AG10803 (cell line): ENCODE measurements at regions not wholly inside any gene's neighbourhood (a gene's known extent, or its start where the extent isn't known, plus 50 kb on each side); places are given as distances from the start of the nearest gene placed in this dataset.

ENCODE experiments used
- DNase-seq: peaks from one replicate; pipeline ENCODE4 v3.0.0; 2010; ENCODE audit warnings: low read depth
- H3K4me3 ChIP-seq: 2 replicates; pipeline ENCODE4 v1.5.1; 2011; ENCODE audit warnings: mild to moderate bottlenecking, low read length, control low read depth
- TF ChIP-seq, protein P1 (sequence below): conservative IDR thresholded peaks from 2 replicates; pipeline ENCODE4 v1.5.1; 2011; ENCODE audit warnings: mild to moderate bottlenecking, low read length, control low read depth, inconsistent platforms

DNA sequence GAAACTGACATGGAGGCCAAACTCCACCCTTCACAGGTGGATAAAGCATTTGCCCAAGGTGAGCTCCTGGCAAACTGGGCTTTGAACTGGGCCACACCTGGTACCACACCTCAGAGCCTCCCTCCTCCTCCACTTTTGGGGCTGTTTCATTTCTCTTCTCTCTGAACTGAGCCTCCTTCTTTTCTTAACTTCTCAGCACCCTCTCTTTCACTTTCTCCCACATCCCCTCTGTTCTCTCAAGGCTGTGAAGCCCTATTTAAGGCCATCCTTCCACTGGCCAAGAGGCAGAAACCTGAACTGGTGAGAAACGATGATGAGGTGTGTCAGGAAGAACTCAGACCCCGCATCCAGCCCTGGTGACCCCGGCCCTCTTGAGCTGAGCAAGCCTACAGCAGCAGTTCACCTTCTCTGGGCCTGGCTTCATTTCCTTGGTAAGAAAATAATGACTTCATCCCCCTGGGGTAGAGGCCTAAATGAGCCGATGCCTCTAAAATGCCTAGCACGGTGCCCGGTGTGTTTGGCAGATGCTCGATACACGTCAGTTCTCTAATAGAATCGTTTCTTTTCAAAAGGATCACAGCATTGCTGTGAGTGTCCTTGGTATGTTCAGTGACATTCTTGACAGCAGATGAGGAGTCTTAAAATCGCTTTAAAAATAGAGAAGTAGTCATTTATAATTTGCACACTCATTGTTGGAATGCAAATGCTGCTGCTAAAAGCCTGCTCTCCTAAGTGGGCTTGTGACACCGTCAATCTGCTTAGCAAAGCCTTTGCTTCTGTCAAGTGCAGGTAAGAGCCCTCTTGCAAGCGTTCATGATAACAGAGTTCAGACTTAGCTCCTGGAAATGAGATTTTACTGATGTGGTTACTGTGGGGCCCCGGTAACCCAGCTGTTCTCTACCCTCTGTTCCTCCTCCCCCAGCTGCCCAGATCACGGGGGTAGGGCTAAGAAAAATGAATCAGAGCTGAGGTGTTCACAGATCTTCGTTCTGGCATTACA is 97.7 kb upstream of the ATP2B2 start:
- DNase-seq = no peak
- no peak overlapping the region for H3K4me3 ChIP-seq
- TF ChIP-seq, protein P1, sequence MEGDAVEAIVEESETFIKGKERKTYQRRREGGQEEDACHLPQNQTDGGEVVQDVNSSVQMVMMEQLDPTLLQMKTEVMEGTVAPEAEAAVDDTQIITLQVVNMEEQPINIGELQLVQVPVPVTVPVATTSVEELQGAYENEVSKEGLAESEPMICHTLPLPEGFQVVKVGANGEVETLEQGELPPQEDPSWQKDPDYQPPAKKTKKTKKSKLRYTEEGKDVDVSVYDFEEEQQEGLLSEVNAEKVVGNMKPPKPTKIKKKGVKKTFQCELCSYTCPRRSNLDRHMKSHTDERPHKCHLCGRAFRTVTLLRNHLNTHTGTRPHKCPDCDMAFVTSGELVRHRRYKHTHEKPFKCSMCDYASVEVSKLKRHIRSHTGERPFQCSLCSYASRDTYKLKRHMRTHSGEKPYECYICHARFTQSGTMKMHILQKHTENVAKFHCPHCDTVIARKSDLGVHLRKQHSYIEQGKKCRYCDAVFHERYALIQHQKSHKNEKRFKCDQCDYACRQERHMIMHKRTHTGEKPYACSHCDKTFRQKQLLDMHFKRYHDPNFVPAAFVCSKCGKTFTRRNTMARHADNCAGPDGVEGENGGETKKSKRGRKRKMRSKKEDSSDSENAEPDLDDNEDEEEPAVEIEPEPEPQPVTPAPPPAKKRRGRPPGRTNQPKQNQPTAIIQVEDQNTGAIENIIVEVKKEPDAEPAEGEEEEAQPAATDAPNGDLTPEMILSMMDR = no peak

DNA sequence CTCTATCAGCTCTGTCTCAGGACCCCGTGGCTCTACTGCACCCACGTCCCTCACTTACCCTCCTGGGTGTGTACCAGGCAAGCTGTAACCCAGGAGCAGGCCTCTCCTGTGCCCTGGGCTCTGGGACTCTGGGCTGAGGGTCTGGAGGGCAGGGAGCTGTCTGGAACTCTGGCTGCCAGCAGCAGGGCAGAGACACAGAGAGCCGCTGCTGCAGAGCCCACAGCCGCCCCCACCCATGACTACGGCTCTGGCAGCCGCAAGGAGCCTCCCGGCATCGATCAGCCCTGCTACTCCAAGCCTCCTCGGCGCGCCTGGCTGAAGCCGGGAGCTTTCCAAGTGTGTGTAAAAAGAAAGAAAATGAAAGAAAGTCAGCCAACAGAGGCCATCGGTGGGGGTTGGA is 103.7 kb upstream of the ATP2B2 start:
- TF ChIP-seq, protein P1 = no peak
- no peak overlapping the region for H3K4me3 ChIP-seq
- DNase-seq = no peak

DNA sequence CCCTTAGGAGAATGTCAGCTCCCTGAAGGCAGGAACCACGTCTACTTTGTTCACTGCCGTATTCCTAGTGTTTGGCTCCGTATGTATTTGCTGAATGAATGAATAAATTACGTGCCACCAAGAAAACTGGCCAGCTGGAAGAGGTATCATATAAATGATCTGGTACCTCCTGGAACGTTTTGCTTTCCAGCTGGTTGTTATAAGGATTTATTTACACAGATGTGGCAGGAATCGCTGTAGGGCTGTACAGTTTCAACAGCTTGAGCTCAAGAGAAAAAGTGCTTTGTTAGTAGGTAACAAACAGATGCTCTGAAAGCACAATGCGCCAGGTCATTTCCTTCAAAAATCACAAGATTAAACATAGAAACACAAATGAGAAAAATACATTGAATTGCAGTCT is 108.8 kb upstream of the ATP2B2 start:
- H3K4me3 ChIP-seq = no peak overlapping the region
- DNase-seq = no peak
- TF ChIP-seq, protein P1 = no peak

DNA sequence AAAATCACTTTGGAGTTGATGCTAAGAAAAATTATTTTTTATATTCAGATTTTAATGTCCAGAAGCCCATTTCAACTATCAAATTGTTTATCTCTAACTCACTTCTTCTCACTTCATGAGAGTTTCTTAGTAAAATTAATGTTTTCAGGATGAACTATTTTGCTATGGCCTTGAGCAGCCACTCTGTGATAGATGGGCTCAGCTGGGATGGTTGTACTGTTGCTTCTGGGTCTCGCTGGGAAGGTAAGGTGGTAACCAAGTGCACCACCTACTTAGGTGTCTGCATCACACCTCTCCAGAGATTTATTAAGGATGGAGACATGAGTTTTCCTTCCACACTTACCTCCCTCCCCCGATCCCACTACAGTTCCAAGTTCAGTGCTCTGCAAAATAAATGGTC is 110.3 kb upstream of the ATP2B2 start:
- DNase-seq = no peak
- H3K4me3 ChIP-seq = no peak overlapping the region
- TF ChIP-seq, protein P1 = no peak

DNA sequence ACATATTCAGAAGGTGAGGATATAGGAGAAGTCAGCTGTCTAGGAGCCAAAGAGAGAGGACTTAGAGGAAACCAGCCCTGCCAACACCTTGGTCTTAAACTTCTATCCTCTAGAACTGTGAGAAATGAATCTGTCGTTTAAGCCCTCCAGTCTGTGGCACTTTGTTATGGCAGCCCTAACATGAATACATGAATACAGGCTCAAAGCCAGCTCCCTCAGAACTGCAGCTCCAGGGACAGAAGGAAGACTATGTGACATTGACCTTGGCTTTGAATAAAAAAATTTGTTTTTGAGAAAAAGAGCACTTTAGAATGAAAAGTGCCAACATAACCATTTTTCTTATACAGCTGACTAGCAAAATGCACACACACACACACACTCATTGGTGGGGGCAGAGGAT is 110.9 kb upstream of the ATP2B2 start:
- no peak for DNase-seq
- TF ChIP-seq, protein P1 = no peak
- no peak overlapping the region for H3K4me3 ChIP-seq

DNA sequence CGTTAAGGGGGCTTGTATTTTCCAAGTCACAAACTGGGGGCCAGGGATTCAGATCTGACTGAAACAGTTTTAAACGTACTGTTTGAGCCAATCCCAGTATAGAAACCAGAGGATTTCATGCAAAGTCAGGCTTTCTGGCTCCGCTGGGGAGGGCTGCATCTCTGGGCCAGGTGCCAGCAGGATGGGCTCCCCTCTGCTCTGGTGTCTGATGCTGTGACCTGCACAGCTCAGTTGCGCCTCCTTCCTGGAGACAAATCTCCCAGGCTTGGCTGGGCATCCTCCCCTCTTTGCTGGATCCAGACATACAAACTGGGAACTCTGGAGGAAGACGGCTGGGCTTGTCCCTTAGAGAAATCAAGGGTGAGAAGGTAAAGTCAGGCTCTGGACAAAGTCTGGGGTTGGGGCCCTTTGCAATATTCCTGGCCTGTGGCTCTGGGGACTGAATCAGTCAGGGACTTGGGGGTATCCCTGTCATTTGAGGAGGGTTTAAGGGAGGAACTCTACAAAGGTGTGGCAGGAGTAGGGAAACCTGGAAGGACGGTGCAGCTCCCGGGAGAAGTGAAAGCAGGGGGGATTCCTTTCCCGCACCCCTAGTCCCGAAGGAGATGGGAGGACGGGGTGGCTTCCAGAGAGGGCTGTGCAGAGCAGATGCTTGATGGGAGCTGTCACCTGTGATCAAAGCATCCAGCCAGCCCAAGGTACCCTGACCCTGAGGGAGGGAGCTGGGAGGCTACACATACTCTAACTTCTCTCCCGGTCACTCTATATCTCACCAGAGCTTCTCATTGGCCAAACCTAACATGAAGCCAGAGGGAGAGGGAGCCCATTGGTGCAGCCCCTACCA is 114.8 kb upstream of the ATP2B2 start:
- TF ChIP-seq, protein P1 = no peak
- no peak for DNase-seq

More for the DNA sequence above, 114.8 kb upstream of the ATP2B2 start:
- H3K4me3 ChIP-seq = no peak overlapping the region
